Peyer's patch (tissue), 4 donors: ENCODE measurements at regions not wholly inside any gene's neighbourhood (a gene's known extent, or its start where the extent isn't known, plus 50 kb on each side); places are given as distances from the start of the nearest gene placed in this dataset.

Experiments used
- POLR2A ChIP-seq, 2 donors: fragments of 450-650 bp; IDR thresholded peaks; one replicate each; pipeline ENCODE4 v1.5.1; 2017; ENCODE audit warnings: antibody characterized with exemption in 2 of 2, mild to moderate bottlenecking in 2 of 2, moderate library complexity in 2 of 2
- TF ChIP-seq, protein P1 (sequence below), 6 experiments: fragments of 450-650 bp in 4 of 6; fragments of 200-600 bp in 2 of 6; sonication (generic) in 1 of 6; IDR thresholded peaks; one replicate each; pipeline ENCODE4 v1.5.1; 2017 to 2019; ENCODE audit warnings: antibody characterized with exemption in 6 of 6, mild to moderate bottlenecking in 3 of 6, moderate library complexity in 1 of 6

DNA sequence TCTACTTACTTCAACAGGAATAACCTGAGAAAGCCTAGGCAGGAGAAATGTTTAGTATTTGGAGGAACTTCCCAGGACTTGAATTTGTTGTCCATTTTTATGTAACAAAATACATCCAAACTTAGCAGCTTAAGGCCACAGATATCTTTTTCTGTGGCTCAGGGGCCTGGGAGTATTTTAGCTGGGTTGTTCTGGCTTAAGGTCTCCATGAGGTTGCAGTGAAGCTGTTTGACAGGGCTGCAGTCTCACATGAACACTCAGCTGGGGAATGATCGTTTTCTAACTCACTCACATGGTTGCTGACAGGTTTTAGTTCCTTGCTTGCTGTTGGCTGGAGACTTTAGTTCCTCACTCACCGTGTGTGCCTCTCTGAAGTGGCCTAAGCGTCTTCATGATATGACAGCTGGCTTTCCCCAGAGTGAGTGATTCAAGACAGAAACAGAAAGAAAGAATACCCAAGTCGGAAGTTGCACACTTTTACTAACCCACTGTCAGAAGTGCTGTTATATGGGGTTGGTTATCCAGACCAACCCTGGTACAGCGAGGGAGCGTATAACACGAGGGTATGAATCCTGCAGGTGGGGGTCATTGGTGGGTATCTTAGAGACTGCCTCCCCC, 229.7 kb upstream of the TBL1XR1 start:
- TF ChIP-seq, protein P1, sequence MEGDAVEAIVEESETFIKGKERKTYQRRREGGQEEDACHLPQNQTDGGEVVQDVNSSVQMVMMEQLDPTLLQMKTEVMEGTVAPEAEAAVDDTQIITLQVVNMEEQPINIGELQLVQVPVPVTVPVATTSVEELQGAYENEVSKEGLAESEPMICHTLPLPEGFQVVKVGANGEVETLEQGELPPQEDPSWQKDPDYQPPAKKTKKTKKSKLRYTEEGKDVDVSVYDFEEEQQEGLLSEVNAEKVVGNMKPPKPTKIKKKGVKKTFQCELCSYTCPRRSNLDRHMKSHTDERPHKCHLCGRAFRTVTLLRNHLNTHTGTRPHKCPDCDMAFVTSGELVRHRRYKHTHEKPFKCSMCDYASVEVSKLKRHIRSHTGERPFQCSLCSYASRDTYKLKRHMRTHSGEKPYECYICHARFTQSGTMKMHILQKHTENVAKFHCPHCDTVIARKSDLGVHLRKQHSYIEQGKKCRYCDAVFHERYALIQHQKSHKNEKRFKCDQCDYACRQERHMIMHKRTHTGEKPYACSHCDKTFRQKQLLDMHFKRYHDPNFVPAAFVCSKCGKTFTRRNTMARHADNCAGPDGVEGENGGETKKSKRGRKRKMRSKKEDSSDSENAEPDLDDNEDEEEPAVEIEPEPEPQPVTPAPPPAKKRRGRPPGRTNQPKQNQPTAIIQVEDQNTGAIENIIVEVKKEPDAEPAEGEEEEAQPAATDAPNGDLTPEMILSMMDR (IDR thresholded peaks at IDR 0.05) = no peak
- TF ChIP-seq POLR2A (IDR thresholded peaks at IDR 0.05) = no peak
